ENCODE measurements at regions not wholly inside any gene's neighbourhood (a gene's known extent, or its start where the extent isn't known, plus 50 kb on each side); places are given as distances from the start of the nearest gene placed in this dataset.

DNA sequence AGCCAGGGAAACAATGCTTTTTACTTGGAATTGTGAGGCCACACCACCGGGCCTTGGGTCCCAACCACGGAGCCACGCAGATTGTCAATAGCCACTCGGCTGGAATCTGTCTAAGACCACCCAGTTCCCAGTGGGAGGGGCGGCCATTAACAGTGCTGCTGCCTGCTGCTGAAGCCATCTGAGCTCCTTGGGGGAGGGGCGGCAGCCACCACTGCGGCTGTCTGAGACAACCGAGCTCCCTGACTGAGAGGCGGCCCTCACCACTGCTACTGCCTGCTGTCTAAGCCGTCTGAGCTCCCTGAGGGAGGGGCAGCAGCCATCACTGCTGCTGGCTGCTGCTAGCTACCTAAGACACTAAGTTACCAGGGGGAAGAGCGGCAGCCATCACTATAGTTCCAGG, 64.3 kb downstream of the DMRTA2 start:
- Histone ChIP-seq H3K9ac (ENCODE audit: low read length) (no peak overlapping the region), H3K4me1 (ENCODE audit: control insufficient read depth, insufficient read depth, low read length) (no peaks in the 10 kb centered on the region)

DNA sequence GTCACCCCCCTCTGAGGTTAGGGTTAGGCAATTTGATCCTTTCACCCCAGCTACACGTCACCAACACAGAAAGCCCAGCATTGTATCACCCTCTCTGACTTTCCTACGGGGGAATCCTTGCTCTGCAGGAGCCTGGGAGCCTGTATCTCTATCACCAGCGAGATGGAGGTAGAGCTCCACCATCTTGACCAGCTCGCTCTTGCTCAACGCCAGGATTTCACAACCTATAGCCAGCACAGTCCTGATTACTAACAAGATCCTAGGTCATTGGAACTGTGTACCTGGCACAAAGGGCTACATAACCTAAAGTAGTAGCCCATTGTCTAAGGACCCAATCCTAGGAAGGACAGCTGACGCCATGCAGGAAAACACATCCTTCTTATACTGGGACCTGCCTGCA, 66.1 kb downstream of the DMRTA2 start:
- H3K27ac ChIP-seq (ENCODE audit: low read depth, low read length), result no peak overlapping the region
- no peak overlapping the region for H3K4me3 ChIP-seq (ENCODE audit: low read length)
- no peaks in the 10 kb centered on the region for H3K36me3 ChIP-seq (ENCODE audit: control insufficient read depth, insufficient read depth, low read length)
- H3K9ac ChIP-seq (ENCODE audit: low read length), result no peak overlapping the region
- no peaks in the 10 kb centered on the region for H3K4me1 ChIP-seq (ENCODE audit: control insufficient read depth, insufficient read depth, low read length)
- no peaks in the 10 kb centered on the region for H3K27me3 ChIP-seq (ENCODE audit: control insufficient read depth, insufficient read depth, low read length)

More for the DNA sequence above, 64.3 kb downstream of the DMRTA2 start:
- H3K4me3 ChIP-seq (ENCODE audit: low read length), result no peak overlapping the region
- H3K36me3 ChIP-seq (ENCODE audit: control insufficient read depth, insufficient read depth, low read length), result no peaks in the 10 kb centered on the region
- no peak overlapping the region for H3K27ac ChIP-seq (ENCODE audit: low read depth, low read length)
- no peaks in the 10 kb centered on the region for H3K27me3 ChIP-seq (ENCODE audit: control insufficient read depth, insufficient read depth, low read length)

- Histone ChIP-seq H3K36me3 (ENCODE audit: control insufficient read depth, insufficient read depth, low read length) (no peaks in the 10 kb centered on the region), H3K27me3 (ENCODE audit: control insufficient read depth, insufficient read depth, low read length) (no peaks in the 10 kb centered on the region), H3K4me1 (ENCODE audit: control insufficient read depth, insufficient read depth, low read length) (no peaks in the 10 kb centered on the region), H3K4me3 (ENCODE audit: low read length) (no peak overlapping the region), H3K9ac (ENCODE audit: low read length) (no peak overlapping the region), H3K27ac (ENCODE audit: low read depth, low read length) (no peak overlapping the region)
Measured at GRCh38 chr1:50354813-50355212, 68.4 kb downstream of the DMRTA2 start.

GRCh38 chr1:50352428-50352827, 70.8 kb downstream of the DMRTA2 start:
- H3K36me3 ChIP-seq (ENCODE audit: control insufficient read depth, insufficient read depth, low read length), result no peaks in the 10 kb centered on the region
- no peaks in the 10 kb centered on the region for H3K27me3 ChIP-seq (ENCODE audit: control insufficient read depth, insufficient read depth, low read length)
- no peak overlapping the region for H3K9ac ChIP-seq (ENCODE audit: low read length)
- H3K4me3 ChIP-seq (ENCODE audit: low read length), result no peak overlapping the region
- no peak overlapping the region for H3K27ac ChIP-seq (ENCODE audit: low read depth, low read length)
- H3K4me1 ChIP-seq (ENCODE audit: control insufficient read depth, insufficient read depth, low read length), result no peaks in the 10 kb centered on the region

GRCh38 chr1:50350868-50351267, 72.4 kb downstream of the DMRTA2 start:
- Histone ChIP-seq H3K27ac (ENCODE audit: low read depth, low read length) (no peak overlapping the region), H3K4me1 (ENCODE audit: control insufficient read depth, insufficient read depth, low read length) (no peaks in the 10 kb centered on the region), H3K36me3 (ENCODE audit: control insufficient read depth, insufficient read depth, low read length) (no peaks in the 10 kb centered on the region), H3K9ac (ENCODE audit: low read length) (no peak overlapping the region), H3K27me3 (ENCODE audit: control insufficient read depth, insufficient read depth, low read length) (no peaks in the 10 kb centered on the region), H3K4me3 (ENCODE audit: low read length) (no peak overlapping the region)

DNA sequence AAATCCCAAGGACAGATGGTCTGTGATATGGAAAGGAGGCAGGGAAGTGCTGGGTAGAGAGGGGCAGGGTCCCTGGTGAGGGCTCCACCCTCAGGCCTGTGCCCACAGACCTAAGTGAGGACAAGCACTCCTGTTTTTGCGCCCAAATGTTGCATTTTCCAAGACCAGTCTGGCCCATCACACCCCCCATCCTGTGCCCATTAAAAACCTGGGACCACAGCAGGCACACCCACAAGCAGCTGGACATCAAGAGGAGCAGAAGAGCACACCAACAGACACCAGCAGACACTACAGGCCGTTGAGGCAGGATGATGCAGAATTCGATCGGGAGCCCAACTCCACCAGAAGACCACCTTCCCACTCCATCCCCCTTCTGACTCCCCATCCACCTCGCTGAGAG, 72.8 kb downstream of the DMRTA2 start:
- Histone ChIP-seq H3K9ac (ENCODE audit: low read length) (no peak overlapping the region), H3K27ac (ENCODE audit: low read depth, low read length) (no peak overlapping the region), H3K36me3 (ENCODE audit: control insufficient read depth, insufficient read depth, low read length) (no peaks in the 10 kb centered on the region), H3K4me1 (ENCODE audit: control insufficient read depth, insufficient read depth, low read length) (no peaks in the 10 kb centered on the region), H3K27me3 (ENCODE audit: control insufficient read depth, insufficient read depth, low read length) (no peaks in the 10 kb centered on the region), H3K4me3 (ENCODE audit: low read length) (no peak overlapping the region)

DNA sequence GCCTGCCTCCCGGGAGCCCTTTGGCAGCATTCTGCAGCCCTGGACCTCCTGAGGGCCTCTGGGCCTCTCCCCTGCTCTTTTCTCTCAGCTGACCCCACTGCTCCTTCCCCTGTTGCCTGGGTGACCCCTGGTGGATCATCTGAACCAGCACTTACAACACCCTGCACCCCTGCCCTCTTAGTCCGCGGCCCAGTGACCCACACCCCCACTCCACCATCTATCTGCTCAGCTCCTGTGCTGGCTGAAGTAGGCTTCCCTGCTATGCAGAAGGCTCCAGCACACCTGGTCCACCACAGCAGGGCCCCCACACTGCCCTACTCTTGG, 74.0 kb downstream of the DMRTA2 start:
- Histone ChIP-seq H3K36me3 (ENCODE audit: control insufficient read depth, insufficient read depth, low read length) (no peaks in the 10 kb centered on the region), H3K4me1 (ENCODE audit: control insufficient read depth, insufficient read depth, low read length) (no peaks in the 10 kb centered on the region), H3K27me3 (ENCODE audit: control insufficient read depth, insufficient read depth, low read length) (no peaks in the 10 kb centered on the region), H3K4me3 (ENCODE audit: low read length) (no peak overlapping the region), H3K27ac (ENCODE audit: low read depth, low read length) (no peak overlapping the region), H3K9ac (ENCODE audit: low read length) (no peak overlapping the region)

DNA sequence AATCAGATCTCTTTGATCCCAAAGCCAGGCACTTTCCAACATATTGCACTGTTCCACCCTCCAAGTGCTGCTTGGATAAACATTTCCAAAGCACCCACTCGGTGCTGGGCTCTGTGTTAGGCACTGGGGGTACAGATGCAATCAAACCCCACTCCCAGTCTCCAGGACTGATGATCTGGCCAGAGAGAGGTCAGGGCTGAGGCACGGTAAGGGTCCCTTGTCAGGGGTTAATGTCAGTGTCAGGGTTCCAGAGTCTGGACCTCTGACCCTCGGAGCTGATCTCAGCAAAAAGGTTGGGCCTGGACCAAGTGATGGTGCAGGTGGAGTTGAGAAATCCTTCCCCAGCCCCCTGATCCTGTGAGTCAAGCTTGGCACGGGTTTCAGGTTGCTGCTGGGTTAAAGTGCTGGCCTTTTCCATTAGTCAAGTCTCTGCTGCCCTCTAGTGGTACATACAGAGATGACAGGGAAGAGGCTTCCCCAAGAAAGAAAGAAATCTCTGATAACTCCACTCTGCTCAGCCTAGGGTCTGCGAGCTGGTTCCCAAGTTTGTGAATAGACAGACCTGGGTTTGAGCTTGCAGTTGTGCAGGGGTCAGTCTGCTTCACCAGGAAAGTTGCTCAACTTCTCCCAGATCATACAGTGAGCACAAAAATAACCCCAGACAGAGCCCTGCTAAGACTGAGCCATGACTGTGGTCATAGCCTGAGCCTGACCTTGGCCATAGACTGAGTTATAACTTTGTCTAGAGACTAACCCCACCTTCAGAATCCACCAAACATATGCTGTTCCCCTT, 74.6 kb downstream of the DMRTA2 start:
- Histone ChIP-seq H3K4me3 (ENCODE audit: low read length) (no peak overlapping the region), H3K27ac (ENCODE audit: low read depth, low read length) (no peak overlapping the region), H3K36me3 (ENCODE audit: control insufficient read depth, insufficient read depth, low read length) (no peaks in the 10 kb centered on the region), H3K4me1 (ENCODE audit: control insufficient read depth, insufficient read depth, low read length) (no peaks in the 10 kb centered on the region), H3K27me3 (ENCODE audit: control insufficient read depth, insufficient read depth, low read length) (no peaks in the 10 kb centered on the region), H3K9ac (ENCODE audit: low read length) (no peak overlapping the region)

- no peak overlapping the region for H3K4me3 ChIP-seq (ENCODE audit: low read length)
- H3K27me3 ChIP-seq (ENCODE audit: control insufficient read depth, insufficient read depth, low read length), result no peaks in the 10 kb centered on the region
- no peak overlapping the region for H3K9ac ChIP-seq (ENCODE audit: low read length)
- no peaks in the 10 kb centered on the region for H3K4me1 ChIP-seq (ENCODE audit: control insufficient read depth, insufficient read depth, low read length)
- no peak overlapping the region for H3K27ac ChIP-seq (ENCODE audit: low read depth, low read length)
- H3K36me3 ChIP-seq (ENCODE audit: control insufficient read depth, insufficient read depth, low read length), result no peaks in the 10 kb centered on the region
Measured at GRCh38 chr1:50347933-50348332, 75.3 kb downstream of the DMRTA2 start.

GRCh38 chr1:50346621-50347020, 76.6 kb downstream of the DMRTA2 start:
- Histone ChIP-seq H3K27ac (ENCODE audit: low read depth, low read length) (no peak overlapping the region), H3K4me3 (ENCODE audit: low read length) (no peak overlapping the region), H3K36me3 (ENCODE audit: control insufficient read depth, insufficient read depth, low read length) (no peaks in the 10 kb centered on the region), H3K4me1 (ENCODE audit: control insufficient read depth, insufficient read depth, low read length) (no peaks in the 10 kb centered on the region), H3K9ac (ENCODE audit: low read length) (no peak overlapping the region), H3K27me3 (ENCODE audit: control insufficient read depth, insufficient read depth, low read length) (no peaks in the 10 kb centered on the region)

GRCh38 chr1:50343323-50343722, 79.9 kb downstream of the DMRTA2 start:
- Histone ChIP-seq H3K36me3 (ENCODE audit: control insufficient read depth, insufficient read depth, low read length) (no peaks in the 10 kb centered on the region), H3K27ac (ENCODE audit: low read depth, low read length) (no peak overlapping the region), H3K9ac (ENCODE audit: low read length) (no peak overlapping the region), H3K4me3 (ENCODE audit: low read length) (no peak overlapping the region), H3K27me3 (ENCODE audit: control insufficient read depth, insufficient read depth, low read length) (no peaks in the 10 kb centered on the region), H3K4me1 (ENCODE audit: control insufficient read depth, insufficient read depth, low read length) (no peaks in the 10 kb centered on the region)

DNA sequence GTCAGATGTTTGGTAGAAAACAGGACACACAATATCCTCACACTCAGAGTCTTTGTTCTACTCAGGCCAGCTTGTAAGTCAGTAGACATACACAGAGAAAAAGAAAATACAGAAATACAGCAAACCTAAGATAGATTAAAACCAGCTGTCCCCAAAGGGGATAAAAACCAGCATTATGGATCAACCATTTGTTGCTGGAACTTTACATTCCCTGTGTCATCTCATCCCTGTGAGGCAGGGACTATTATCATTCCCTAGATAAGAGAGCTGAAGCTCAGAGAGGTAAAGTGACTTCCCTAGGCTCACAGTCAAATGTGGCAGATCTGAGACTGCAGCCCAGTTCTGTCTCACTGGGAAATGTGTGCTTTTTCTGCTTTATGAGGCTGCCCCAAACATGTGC, 80.7 kb downstream of the DMRTA2 start:
- H3K4me1 ChIP-seq (ENCODE audit: control insufficient read depth, insufficient read depth, low read length), result no peaks in the 10 kb centered on the region
- H3K27ac ChIP-seq (ENCODE audit: low read depth, low read length), result no peak overlapping the region
- no peaks in the 10 kb centered on the region for H3K27me3 ChIP-seq (ENCODE audit: control insufficient read depth, insufficient read depth, low read length)
- H3K36me3 ChIP-seq (ENCODE audit: control insufficient read depth, insufficient read depth, low read length), result no peaks in the 10 kb centered on the region
- no peak overlapping the region for H3K9ac ChIP-seq (ENCODE audit: low read length)
- no peak overlapping the region for H3K4me3 ChIP-seq (ENCODE audit: low read length)

DNA sequence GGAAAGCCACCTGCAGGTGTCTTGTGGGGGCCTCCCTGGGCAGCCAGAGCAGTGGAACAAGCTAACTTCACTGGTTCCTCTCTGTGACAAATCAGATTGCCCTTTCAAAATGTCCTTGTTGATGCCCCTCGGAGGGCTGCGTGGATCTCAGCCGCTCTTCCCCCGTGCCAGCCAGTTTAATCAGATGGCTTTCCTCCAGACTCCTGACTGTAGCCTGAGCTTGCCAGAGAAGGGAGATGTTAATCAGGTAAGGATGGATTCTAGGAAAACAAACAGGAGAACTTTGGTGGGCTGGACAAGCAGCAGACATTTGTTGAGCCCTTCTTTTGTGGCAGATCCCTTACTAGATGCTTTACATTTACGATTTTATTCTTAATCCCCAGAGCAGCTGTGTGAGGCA, 88.2 kb downstream of the DMRTA2 start:
- H3K36me3 ChIP-seq (ENCODE audit: control insufficient read depth, insufficient read depth, low read length), result no peaks in the 10 kb centered on the region
- H3K27ac ChIP-seq (ENCODE audit: low read depth, low read length), result no peak overlapping the region
- no peak overlapping the region for H3K9ac ChIP-seq (ENCODE audit: low read length)
- no peak overlapping the region for H3K4me3 ChIP-seq (ENCODE audit: low read length)
- peaks cover 4% of the 10 kb centered on the region for H3K4me1 ChIP-seq (ENCODE audit: control insufficient read depth, insufficient read depth, low read length)
- H3K27me3 ChIP-seq (ENCODE audit: control insufficient read depth, insufficient read depth, low read length), result no peaks in the 10 kb centered on the region

Data from rectal smooth muscle tissue (tissue), 1 donor.